ENCODE measurements at regions not wholly inside any gene's neighbourhood (a gene's known extent, or its start where the extent isn't known, plus 50 kb on each side); places are given as distances from the start of the nearest gene placed in this dataset.

DNA sequence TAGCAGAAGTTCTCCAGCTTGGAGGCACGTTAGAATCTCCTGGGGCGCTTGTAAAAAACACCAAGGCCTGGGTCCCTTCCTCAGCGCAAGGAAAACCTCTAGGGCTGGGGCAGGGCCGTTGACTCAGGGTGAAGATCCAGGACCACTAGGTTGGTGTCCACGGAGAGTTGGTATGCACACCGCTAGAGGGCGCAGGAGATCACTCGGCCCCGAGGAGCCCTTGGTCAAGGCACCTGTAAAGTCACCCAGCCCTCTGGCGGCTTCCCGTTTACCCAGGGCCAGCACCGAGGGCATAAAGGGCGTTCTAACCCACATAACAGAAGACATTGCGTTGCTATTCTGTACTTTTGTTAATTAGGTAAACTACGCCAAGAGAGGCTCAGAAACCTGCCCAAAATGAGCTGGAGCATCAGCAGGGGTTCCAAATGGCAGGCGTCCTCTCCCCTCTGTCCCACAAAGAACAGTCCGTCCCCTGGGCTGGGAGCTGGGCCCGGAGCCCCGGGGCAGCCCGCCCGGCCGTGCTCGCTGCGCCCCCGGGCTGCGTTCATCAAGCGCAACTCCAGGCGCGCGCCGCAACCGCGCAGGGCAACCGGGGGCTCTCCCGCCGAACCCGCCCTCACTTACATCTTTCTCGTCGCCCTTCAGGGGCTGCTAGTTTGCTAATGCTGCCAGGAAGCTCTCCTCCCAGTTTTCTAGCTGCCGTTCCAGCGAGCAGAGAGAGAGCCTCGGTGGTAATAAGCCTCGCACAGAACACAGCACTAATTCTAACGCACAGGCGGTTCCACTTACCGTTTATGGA lies 332.1 kb downstream of the ARRDC4 start:
- TF ChIP-seq, protein P1, sequence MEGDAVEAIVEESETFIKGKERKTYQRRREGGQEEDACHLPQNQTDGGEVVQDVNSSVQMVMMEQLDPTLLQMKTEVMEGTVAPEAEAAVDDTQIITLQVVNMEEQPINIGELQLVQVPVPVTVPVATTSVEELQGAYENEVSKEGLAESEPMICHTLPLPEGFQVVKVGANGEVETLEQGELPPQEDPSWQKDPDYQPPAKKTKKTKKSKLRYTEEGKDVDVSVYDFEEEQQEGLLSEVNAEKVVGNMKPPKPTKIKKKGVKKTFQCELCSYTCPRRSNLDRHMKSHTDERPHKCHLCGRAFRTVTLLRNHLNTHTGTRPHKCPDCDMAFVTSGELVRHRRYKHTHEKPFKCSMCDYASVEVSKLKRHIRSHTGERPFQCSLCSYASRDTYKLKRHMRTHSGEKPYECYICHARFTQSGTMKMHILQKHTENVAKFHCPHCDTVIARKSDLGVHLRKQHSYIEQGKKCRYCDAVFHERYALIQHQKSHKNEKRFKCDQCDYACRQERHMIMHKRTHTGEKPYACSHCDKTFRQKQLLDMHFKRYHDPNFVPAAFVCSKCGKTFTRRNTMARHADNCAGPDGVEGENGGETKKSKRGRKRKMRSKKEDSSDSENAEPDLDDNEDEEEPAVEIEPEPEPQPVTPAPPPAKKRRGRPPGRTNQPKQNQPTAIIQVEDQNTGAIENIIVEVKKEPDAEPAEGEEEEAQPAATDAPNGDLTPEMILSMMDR (conservative IDR thresholded peaks at IDR 0.05) = peak; percentile 68
- TF ChIP-seq EZH2 (IDR thresholded peaks at IDR 0.05; ENCODE audit: low read depth) = no peak
